HEK293T (cell line): ENCODE measurements at regions not wholly inside any gene's neighbourhood (a gene's known extent, or its start where the extent isn't known, plus 50 kb on each side); places are given as distances from the start of the nearest gene placed in this dataset.

ENCODE experiments used
- CTCF ChIA-PET: fragments of 350-600 bp; formaldehyde crosslinking; extraction: SDS; loops from one replicate; lab custom pipeline; 2021; ENCODE audit warnings: antibody characterized with exemption, inconsistent platforms; lab: Yijun Ruan, JAX
- POLR2A ChIA-PET: fragments of 350-600 bp; formaldehyde crosslinking; extraction: SDS; loops from one replicate; lab custom pipeline; 2020; ENCODE audit warnings: antibody characterized with exemption, inconsistent platforms; lab: Yijun Ruan, JAX
- DNase-seq: peaks from one replicate; pipeline ENCODE4 v3.0.0; 2012; ENCODE audit warnings: mixed read lengths; ENCODE audit errors: extremely low spot score
- ARNT ChIP-seq: fragments of 450-650 bp; IDR thresholded peaks from 2 replicates; pipeline ENCODE4 v1.6.1; 2017; ENCODE audit warnings: mild to moderate bottlenecking
- BHLHE40 ChIP-seq: fragments of 450-650 bp; IDR thresholded peaks from 2 replicates; pipeline ENCODE4 v1.6.1; 2016; ENCODE audit warnings: mild to moderate bottlenecking, moderate library complexity, borderline replicate concordance
- CTBP1 ChIP-seq: fragments of 450-650 bp; IDR thresholded peaks from 2 replicates; pipeline ENCODE4 v1.6.1; 2016; ENCODE audit warnings: borderline replicate concordance
- ELF4 ChIP-seq: fragments of 450-650 bp; IDR thresholded peaks from 2 replicates; pipeline ENCODE4 v1.6.1; 2017; ENCODE audit warnings: antibody characterized with exemption
- FOXA1 ChIP-seq: fragments of 450-650 bp; IDR thresholded peaks from 2 replicates; pipeline ENCODE4 v1.6.1; 2016; ENCODE audit warnings: mild to moderate bottlenecking
- FOXK2 ChIP-seq: fragments of 450-650 bp; IDR thresholded peaks from 2 replicates; pipeline ENCODE4 v1.6.1; 2016; ENCODE audit warnings: mild to moderate bottlenecking
- FOXM1 ChIP-seq: fragments of 450-650 bp; IDR thresholded peaks from 2 replicates; pipeline ENCODE4 v1.6.1; 2017; ENCODE audit warnings: mild to moderate bottlenecking, borderline replicate concordance
- HDGF ChIP-seq: fragments of 450-650 bp; IDR thresholded peaks from 2 replicates; pipeline ENCODE4 v1.6.1; 2017; ENCODE audit warnings: antibody characterized with exemption, borderline replicate concordance
- L3MBTL2 ChIP-seq: fragments of 450-650 bp; conservative IDR thresholded peaks from 2 replicates; pipeline ENCODE4 v1.6.1; 2016; ENCODE audit warnings: mild to moderate bottlenecking
- LEF1 ChIP-seq: fragments of 450-650 bp; IDR thresholded peaks from 2 replicates; pipeline ENCODE4 v1.6.1; 2017; ENCODE audit warnings: mild to moderate bottlenecking, borderline replicate concordance
- NFRKB ChIP-seq: fragments of 450-650 bp; IDR thresholded peaks from 2 replicates; pipeline ENCODE4 v1.6.1; 2016; ENCODE audit warnings: mild to moderate bottlenecking, moderate library complexity
- PKNOX1 ChIP-seq: fragments of 450-650 bp; IDR thresholded peaks from 2 replicates; pipeline ENCODE4 v1.6.1; 2016
- SP1 ChIP-seq: fragments of 450-650 bp; IDR thresholded peaks from 2 replicates; pipeline ENCODE4 v1.6.1; 2017
- SUZ12 ChIP-seq: fragments of 450-650 bp; IDR thresholded peaks from 2 replicates; pipeline ENCODE4 v1.6.1; 2016; ENCODE audit warnings: mild to moderate bottlenecking
- TARDBP ChIP-seq: fragments of 450-650 bp; IDR thresholded peaks from 2 replicates; pipeline ENCODE4 v1.6.1; 2016
- ZNF384 ChIP-seq: fragments of 450-650 bp; IDR thresholded peaks from 2 replicates; pipeline ENCODE4 v1.6.1; 2016

DNA sequence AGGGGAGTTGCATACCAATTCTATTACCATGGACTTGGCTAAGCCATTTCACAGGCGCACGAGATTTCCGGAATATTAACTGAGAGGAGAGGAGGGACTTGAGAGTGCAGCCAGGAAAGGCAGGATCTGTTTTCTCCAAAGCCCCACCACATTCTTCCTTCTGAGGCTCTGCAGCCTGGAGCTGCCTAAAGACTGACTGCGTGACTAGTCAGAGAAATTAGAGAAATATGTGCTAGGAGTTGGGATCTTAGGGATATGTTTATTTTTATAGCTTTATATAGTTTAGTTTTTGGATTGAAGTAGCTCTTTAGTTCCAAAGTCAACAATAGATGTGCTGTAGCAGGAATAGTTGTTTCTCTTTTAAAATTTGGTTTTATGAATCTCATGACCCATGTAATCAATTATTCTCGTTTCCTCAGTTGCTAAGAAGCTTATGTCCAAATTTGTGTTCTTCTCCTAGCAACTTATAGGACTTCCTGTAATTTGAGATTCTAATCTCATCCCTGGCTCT lies 300.1 kb upstream of the DDX53 start:
- ChIA-PET CTCF (no interaction called here), POLR2A (no interaction called here)
- no peak for DNase-seq
- no peak for TF ChIP-seq L3MBTL2
- TF ChIP-seq ELF4 = no peak
- no peak for TF ChIP-seq SUZ12
- no peak for TF ChIP-seq TARDBP

- TF ChIP-seq FOXA1 (no peak), HDGF (no peak), NFRKB (no peak), TARDBP (no peak), PKNOX1 (no peak), ELF4 (no peak), ARNT (no peak), L3MBTL2 (no peak), BHLHE40 (no peak), FOXM1 (no peak), SUZ12 (no peak), ZNF384 (no peak)
- no peak for DNase-seq
- CTCF ChIA-PET = no interaction called here
- POLR2A ChIA-PET = no interaction called here
These were observed 286.8 kb upstream of the DDX53 start for GRCh38 chrX:22712942-22713341.

- ChIA-PET CTCF (no interaction called here), POLR2A (no interaction called here)
- TF ChIP-seq FOXM1 (no peak), PKNOX1 (no peak), ARNT (no peak), SP1 (no peak), ZNF384 (no peak), HDGF (no peak), FOXK2 (no peak), TARDBP (no peak), NFRKB (no peak), BHLHE40 (no peak)
- no peak for DNase-seq
These were observed 269.2 kb upstream of the DDX53 start for GRCh38 chrX:22730542-22730941.

GRCh38 chrX:22737541-22737940 lies 262.2 kb upstream of the DDX53 start:
- ChIA-PET CTCF (interaction anchor here (2.6 kb wide), 1 partner anchor 11 kb away, joined by 10 read pairs; no protein-coding TSS in a partner anchor), POLR2A (interaction anchor here (0.5 kb wide), 1 partner anchor 380 kb away, joined by 3 read pairs; no protein-coding TSS in a partner anchor)
- no peak for DNase-seq
- TF ChIP-seq NFRKB (no peak), FOXK2 (no peak), BHLHE40 (no peak), L3MBTL2 (no peak), FOXM1 (no peak), ARNT (no peak), LEF1 (no peak), SP1 (no peak), CTBP1 (no peak), ZNF384 (no peak), ELF4 (no peak), FOXA1 (no peak), HDGF (no peak), TARDBP (no peak), SUZ12 (no peak), PKNOX1 (no peak)

DNA sequence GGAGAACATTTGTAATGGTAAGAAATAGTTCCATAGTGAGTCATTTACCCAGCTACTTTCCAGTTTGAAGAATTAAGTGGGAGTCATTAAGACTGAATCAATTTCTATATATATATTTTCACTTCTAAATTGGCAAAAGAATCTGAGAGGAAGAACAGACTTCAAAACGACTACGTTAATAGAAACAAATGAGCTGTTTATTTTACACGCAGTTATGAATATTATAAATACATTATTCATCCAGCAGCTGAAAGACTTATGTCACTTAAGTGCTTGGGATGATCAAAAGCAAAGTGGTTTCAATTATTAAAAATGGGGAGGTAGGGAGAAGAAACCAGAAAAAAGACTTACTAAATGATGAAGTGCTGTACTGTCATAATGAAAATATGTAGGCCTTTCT lies 260.5 kb upstream of the DDX53 start:
- POLR2A ChIA-PET = no interaction called here
- no peak for DNase-seq
- no peak for TF ChIP-seq L3MBTL2
- TF ChIP-seq TARDBP = no peak
- no peak for TF ChIP-seq NFRKB
- TF ChIP-seq PKNOX1 = no peak
- no peak for TF ChIP-seq ZNF384
- TF ChIP-seq SUZ12 = no peak
- TF ChIP-seq CTBP1 = no peak
- no peak for TF ChIP-seq HDGF
- TF ChIP-seq FOXA1 = no peak
- no peak for TF ChIP-seq FOXK2
- no peak for TF ChIP-seq ARNT
- no peak for TF ChIP-seq LEF1
- CTCF ChIA-PET = interaction anchor here (0.6 to 2.6 kb wide), 2 partner anchors 9 to 439 kb away, joined by 3 to 10 read pairs; no protein-coding TSS in a partner anchor

- no peak for DNase-seq
- TF ChIP-seq L3MBTL2 = no peak
- no peak for TF ChIP-seq SP1
- TF ChIP-seq HDGF = no peak
- CTCF ChIA-PET = no interaction called here
- POLR2A ChIA-PET = no interaction called here
These were observed 258.9 kb upstream of the DDX53 start for GRCh38 chrX:22740836-22741235.
